GM19238 (cell line): ENCODE measurements at regions not wholly inside any gene's neighbourhood (a gene's known extent, or its start where the extent isn't known, plus 50 kb on each side); places are given as distances from the start of the nearest gene placed in this dataset.

ENCODE experiments used
- DNase-seq: peaks from one replicate; pipeline ENCODE4 v3.0.0; 2011; ENCODE audit warnings: low spot score; ENCODE audit not compliant: insufficient read length

DNA sequence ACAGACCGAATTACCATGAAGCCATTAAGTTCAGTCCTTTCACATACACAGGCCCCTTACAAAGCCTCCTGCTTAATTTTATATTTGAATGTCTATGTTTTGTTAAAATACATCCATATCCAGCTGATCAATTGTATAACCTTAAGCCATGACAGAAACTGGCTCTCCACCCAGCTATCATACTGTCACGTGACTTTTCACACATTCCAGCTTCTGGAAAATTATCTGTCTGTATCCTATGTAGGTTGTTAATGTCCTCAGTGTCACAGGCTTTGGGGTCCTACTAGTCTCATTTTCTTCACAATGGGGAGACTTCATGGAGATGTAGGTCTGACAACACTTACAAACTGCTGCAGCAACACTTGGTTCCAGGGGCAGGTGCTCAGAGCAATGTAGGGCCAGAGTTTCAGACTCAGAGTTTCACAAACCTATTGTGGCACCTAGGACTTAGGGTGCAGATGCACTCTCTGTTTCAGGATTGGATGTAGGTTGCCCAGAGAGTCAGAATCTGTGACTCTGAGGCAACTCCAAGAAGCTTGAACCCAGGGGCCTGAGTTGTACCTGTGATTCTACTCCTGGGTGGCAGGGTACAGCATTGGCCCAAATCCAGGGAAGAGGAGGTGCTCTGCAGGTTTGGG is 69.6 kb upstream of the PCDH20 start:
- DNase-seq: no peak

GRCh38 chr13:61477619-61478018 is 62.0 kb upstream of the PCDH20 start:
- DNase-seq: no peak

DNA sequence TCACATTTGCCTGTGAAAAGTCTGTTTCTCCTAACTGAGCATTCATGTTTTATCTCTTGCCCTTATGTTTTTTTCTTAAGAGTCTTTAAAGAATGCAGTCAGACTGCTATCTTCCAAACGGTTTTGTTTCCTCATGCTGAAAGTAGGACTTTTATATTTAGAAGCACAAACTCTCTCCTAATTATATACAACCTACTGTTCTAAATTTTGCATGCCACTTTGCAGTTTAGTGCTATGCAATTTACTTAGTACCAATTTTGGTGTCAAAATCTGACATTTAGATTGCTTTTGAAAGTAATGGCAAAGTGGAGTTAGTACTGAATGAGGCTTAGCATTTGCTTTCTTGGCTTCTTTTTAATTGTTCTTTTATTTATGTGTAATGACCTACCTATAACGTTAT is 55.1 kb upstream of the PCDH20 start:
- no peak for DNase-seq

DNA sequence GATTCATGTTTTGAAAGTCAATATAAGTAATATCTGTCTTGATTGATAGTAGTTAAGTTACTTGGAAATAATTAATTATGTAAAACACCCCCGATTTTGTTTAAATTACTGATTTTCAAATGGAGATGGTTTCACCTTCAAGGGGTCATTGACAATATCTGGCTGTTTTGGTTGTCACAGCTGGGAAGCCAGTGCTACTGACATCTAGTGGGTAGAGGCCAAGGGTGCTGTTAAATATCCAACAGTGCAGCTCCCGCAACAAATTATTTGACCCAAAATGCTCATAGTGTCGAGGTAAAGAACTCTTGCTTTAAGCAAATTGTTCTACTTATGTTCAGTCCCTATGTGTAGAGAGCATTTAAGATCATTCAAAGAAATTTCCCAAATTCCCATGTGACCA is 50.6 kb upstream of the PCDH20 start:
- DNase-seq: no peak
